ENCODE measurements at regions not wholly inside any gene's neighbourhood (a gene's known extent, or its start where the extent isn't known, plus 50 kb on each side); places are given as distances from the start of the nearest gene placed in this dataset.

GRCh38 chr4:28362169-28362568, 1501.5 kb downstream of the STIM2 start:
- Mint-ChIP-seq H3K27me3 (no peaks in the 10 kb centered on the region), H3K36me3 (no peaks in the 10 kb centered on the region), H3K9me3 (no peaks in the 10 kb centered on the region), H3K27ac (no peak overlapping the region), H3K4me3 (no peak overlapping the region), H3K4me1 (no peaks in the 10 kb centered on the region)
- no peak for ATAC-seq

GRCh38 chr4:28369499-28369898, 1508.9 kb downstream of the STIM2 start:
- peaks cover 5% of the 10 kb centered on the region for H3K9me3 Mint-ChIP-seq
- H3K4me3 Mint-ChIP-seq: no peak overlapping the region
- H3K27me3 Mint-ChIP-seq: no peaks in the 10 kb centered on the region
- H3K27ac Mint-ChIP-seq: no peak overlapping the region
- H3K4me1 Mint-ChIP-seq: no peaks in the 10 kb centered on the region
- no peak for ATAC-seq
- no peaks in the 10 kb centered on the region for H3K36me3 Mint-ChIP-seq

GRCh38 chr4:28373191-28373590, 1512.5 kb downstream of the STIM2 start:
- H3K27me3 Mint-ChIP-seq: no peaks in the 10 kb centered on the region
- ATAC-seq: no peak

GRCh38 chr4:28373601-28374000, 1513.0 kb downstream of the STIM2 start:
- Mint-ChIP-seq H3K9me3 (peaks cover 15% of the 10 kb centered on the region), H3K36me3 (no peaks in the 10 kb centered on the region), H3K4me1 (no peaks in the 10 kb centered on the region), H3K27me3 (no peaks in the 10 kb centered on the region), H3K27ac (no peak overlapping the region), H3K4me3 (no peak overlapping the region)
- no peak for ATAC-seq

More at GRCh38 chr4:28373191-28373590, 1512.5 kb downstream of the STIM2 start:
- no peak overlapping the region for H3K27ac Mint-ChIP-seq
- H3K4me1 Mint-ChIP-seq: no peaks in the 10 kb centered on the region
- H3K4me3 Mint-ChIP-seq: no peak overlapping the region
- H3K9me3 Mint-ChIP-seq: peaks cover 11% of the 10 kb centered on the region
- H3K36me3 Mint-ChIP-seq: no peaks in the 10 kb centered on the region

- Mint-ChIP-seq H3K27me3 (no peaks in the 10 kb centered on the region), H3K9me3 (peaks cover 21% of the 10 kb centered on the region), H3K4me3 (no peak overlapping the region), H3K36me3 (no peaks in the 10 kb centered on the region), H3K4me1 (no peaks in the 10 kb centered on the region), H3K27ac (no peak overlapping the region)
- ATAC-seq: no peak
Observed at GRCh38 chr4:28378109-28378830, 1517.6 kb downstream of the STIM2 start.

- H3K36me3 Mint-ChIP-seq: no peaks in the 10 kb centered on the region
- H3K27ac Mint-ChIP-seq: no peak overlapping the region
- H3K4me3 Mint-ChIP-seq: no peak overlapping the region
- H3K9me3 Mint-ChIP-seq: peaks cover 12% of the 10 kb centered on the region
- no peaks in the 10 kb centered on the region for H3K27me3 Mint-ChIP-seq
- H3K4me1 Mint-ChIP-seq: no peaks in the 10 kb centered on the region
- no peak for ATAC-seq
Observed at GRCh38 chr4:28385801-28386200, 1525.2 kb downstream of the STIM2 start.

GRCh38 chr4:28386776-28387175, 1526.1 kb downstream of the STIM2 start:
- H3K4me3 Mint-ChIP-seq: no peak overlapping the region
- no peaks in the 10 kb centered on the region for H3K27me3 Mint-ChIP-seq
- H3K36me3 Mint-ChIP-seq: no peaks in the 10 kb centered on the region
- ATAC-seq: no peak
- peaks cover 7% of the 10 kb centered on the region for H3K9me3 Mint-ChIP-seq
- no peaks in the 10 kb centered on the region for H3K4me1 Mint-ChIP-seq
- H3K27ac Mint-ChIP-seq: no peak overlapping the region

GRCh38 chr4:28388471-28388870, 1527.8 kb downstream of the STIM2 start:
- Mint-ChIP-seq H3K27ac (no peak overlapping the region), H3K27me3 (no peaks in the 10 kb centered on the region), H3K4me3 (no peak overlapping the region), H3K36me3 (no peaks in the 10 kb centered on the region), H3K4me1 (no peaks in the 10 kb centered on the region), H3K9me3 (peaks cover 3% of the 10 kb centered on the region)
- no peak for ATAC-seq

- H3K36me3 Mint-ChIP-seq: no peaks in the 10 kb centered on the region
- H3K4me3 Mint-ChIP-seq: no peak overlapping the region
- H3K9me3 Mint-ChIP-seq: no peaks in the 10 kb centered on the region
- no peak for ATAC-seq
- no peaks in the 10 kb centered on the region for H3K27me3 Mint-ChIP-seq
- no peaks in the 10 kb centered on the region for H3K4me1 Mint-ChIP-seq
- no peak overlapping the region for H3K27ac Mint-ChIP-seq
Observed at GRCh38 chr4:28391877-28392276, 1531.2 kb downstream of the STIM2 start.

- Mint-ChIP-seq H3K4me3 (no peak overlapping the region), H3K9me3 (peaks cover 8% of the 10 kb centered on the region), H3K27ac (no peak overlapping the region), H3K36me3 (no peaks in the 10 kb centered on the region), H3K4me1 (no peaks in the 10 kb centered on the region), H3K27me3 (no peaks in the 10 kb centered on the region)
- no peak for ATAC-seq
Observed at GRCh38 chr4:28402751-28403150, 1542.1 kb downstream of the STIM2 start.

GRCh38 chr4:28421221-28421620, 1560.6 kb downstream of the STIM2 start:
- Mint-ChIP-seq H3K27ac (no peak overlapping the region), H3K4me3 (no peak overlapping the region), H3K4me1 (no peaks in the 10 kb centered on the region), H3K27me3 (no peaks in the 10 kb centered on the region), H3K9me3 (peaks cover 2% of the 10 kb centered on the region), H3K36me3 (no peaks in the 10 kb centered on the region)
- ATAC-seq: no peak

GRCh38 chr4:28426251-28426650, 1565.6 kb downstream of the STIM2 start:
- H3K27me3 Mint-ChIP-seq: no peaks in the 10 kb centered on the region
- no peak overlapping the region for H3K27ac Mint-ChIP-seq
- H3K36me3 Mint-ChIP-seq: no peaks in the 10 kb centered on the region
- no peaks in the 10 kb centered on the region for H3K4me1 Mint-ChIP-seq
- H3K4me3 Mint-ChIP-seq: no peak overlapping the region
- ATAC-seq: no peak
- H3K9me3 Mint-ChIP-seq: peaks cover 2% of the 10 kb centered on the region

GRCh38 chr4:28427306-28428085, 1566.9 kb downstream of the STIM2 start:
- Mint-ChIP-seq H3K27ac (no peak overlapping the region), H3K36me3 (no peaks in the 10 kb centered on the region), H3K9me3 (peaks cover 2% of the 10 kb centered on the region), H3K4me1 (no peaks in the 10 kb centered on the region), H3K4me3 (no peak overlapping the region), H3K27me3 (no peaks in the 10 kb centered on the region)
- no peak for ATAC-seq

- H3K4me1 Mint-ChIP-seq: no peaks in the 10 kb centered on the region
- no peaks in the 10 kb centered on the region for H3K36me3 Mint-ChIP-seq
- ATAC-seq: no peak
- no peaks in the 10 kb centered on the region for H3K9me3 Mint-ChIP-seq
- no peak overlapping the region for H3K4me3 Mint-ChIP-seq
- no peak overlapping the region for H3K27ac Mint-ChIP-seq
- no peaks in the 10 kb centered on the region for H3K27me3 Mint-ChIP-seq
Observed at GRCh38 chr4:28432348-28433025, 1571.8 kb downstream of the STIM2 start.

- Mint-ChIP-seq H3K27me3 (no peaks in the 10 kb centered on the region), H3K9me3 (peaks cover 2% of the 10 kb centered on the region), H3K27ac (no peak overlapping the region), H3K36me3 (no peaks in the 10 kb centered on the region), H3K4me1 (no peaks in the 10 kb centered on the region), H3K4me3 (no peak overlapping the region)
- ATAC-seq: no peak
Observed at GRCh38 chr4:28435314-28435713, 1574.7 kb downstream of the STIM2 start.

Measured in stimulated activated memory B cell treated with anti-CD40 and anti-IgM and Interleukin-4, amounts not matched to agents 10 μg/mL and 1 μg/mL and 100 μg/mL, for 72 hours (primary cell).